Vagina (tissue), 2 donors: ENCODE measurements at regions not wholly inside any gene's neighbourhood (a gene's known extent, or its start where the extent isn't known, plus 50 kb on each side); places are given as distances from the start of the nearest gene placed in this dataset.

Experiments used
- DNase-seq, 2 donors: peaks; one replicate each; pipeline ENCODE4 v3.0.0-alpha.2; 2017; ENCODE audit errors: extremely low spot score in 2 of 2
- H3K27ac ChIP-seq: fragments of 200-600 bp; sonication (generic); one replicate; pipeline ENCODE4 v1.5.1; 2019
- H3K27me3 ChIP-seq: fragments of 200-600 bp; sonication (generic); one replicate; pipeline ENCODE4 v1.5.1; 2019
- H3K36me3 ChIP-seq, 2 donors: fragments of 200-600 bp; sonication (generic); one replicate each; pipeline ENCODE4 v1.5.1; 2017 to 2019
- H3K4me1 ChIP-seq: fragments of 200-600 bp; sonication (generic); one replicate; pipeline ENCODE4 v1.5.1; 2019
- H3K4me3 ChIP-seq, 2 donors: fragments of 200-600 bp; sonication (generic); 1 replicate in 1 of 2; 2 replicates in 1 of 2; pipeline ENCODE4 v1.5.1; 2016 to 2019
- H3K9me3 ChIP-seq: fragments of 200-600 bp; sonication (generic); one replicate; pipeline ENCODE4 v1.5.1; 2019
- POLR2A ChIP-seq, 2 donors: fragments of 450-650 bp; IDR thresholded peaks; one replicate each; pipeline ENCODE4 v1.6.1; 2017; ENCODE audit warnings: antibody characterized with exemption in 2 of 2, mild to moderate bottlenecking in 2 of 2, moderate library complexity in 2 of 2
- POLR2AphosphoS5 ChIP-seq, 2 donors: sonication (generic); formaldehyde crosslinking; IDR thresholded peaks; one replicate each; pipeline ENCODE4 v1.9.0; 2017; ENCODE audit warnings: antibody characterized with exemption in 2 of 2, mild to moderate bottlenecking in 2 of 2, low read depth in 1 of 2; ENCODE audit not compliant: insufficient read depth in 1 of 2
- intact Hi-C: fragments of 100-400 bp; cut with DNase I; formaldehyde crosslinking; loops from one replicate; pipeline ENCODE4 v1.15.1; 2023
- TF ChIP-seq, protein P1 (sequence below), 3 experiments: fragments of 450-650 bp in 2 of 3; fragments of 200-600 bp in 1 of 3; sonication (generic) in 1 of 3; IDR thresholded peaks; one replicate each; pipeline ENCODE4 v1.5.1; 2017 to 2019; ENCODE audit warnings: antibody characterized with exemption in 3 of 3, mild to moderate bottlenecking in 2 of 3, moderate library complexity in 2 of 3

DNA sequence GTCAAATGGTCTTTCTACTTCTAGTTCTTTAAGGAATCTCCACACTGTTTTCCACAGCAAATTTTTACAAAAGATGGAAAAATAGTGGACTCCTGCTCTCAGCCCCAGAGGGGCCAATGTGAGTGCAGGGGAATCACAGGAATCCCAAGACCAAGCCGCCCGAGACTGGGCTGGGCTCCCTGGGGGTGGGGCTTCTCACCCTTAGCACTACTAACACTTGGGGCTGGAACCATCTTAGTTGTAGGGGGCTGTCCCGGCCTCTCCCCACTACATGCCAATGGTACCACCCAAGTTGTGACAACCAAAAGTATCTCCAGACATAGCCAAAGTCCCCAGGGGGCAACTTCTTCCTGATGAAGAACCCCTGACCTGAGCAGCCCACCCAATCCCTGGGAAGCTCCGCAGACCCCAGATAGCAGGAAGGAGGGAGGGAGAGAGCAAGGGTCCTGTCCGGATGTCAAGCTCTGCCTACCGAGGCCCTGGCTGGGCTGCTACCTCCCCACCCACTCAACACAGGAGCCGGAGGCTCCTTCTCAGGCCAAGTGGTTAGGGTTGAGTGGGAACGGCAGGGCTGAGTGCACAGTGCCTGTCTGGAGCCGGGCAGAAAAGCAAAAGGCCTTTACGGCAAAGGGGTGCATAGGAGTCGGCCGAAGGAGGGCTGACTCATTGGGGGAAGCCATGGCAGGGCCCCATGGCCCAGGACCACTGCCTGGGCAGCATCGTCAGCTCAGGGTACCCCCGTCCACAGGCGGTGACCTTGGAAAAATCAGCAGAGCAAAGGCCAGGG, 122.5 kb upstream of the FGF3 start:
- intact Hi-C loops = no loop called here
- H3K27me3 ChIP-seq = no peaks in the 10 kb centered on the region
- TF ChIP-seq, protein P1, sequence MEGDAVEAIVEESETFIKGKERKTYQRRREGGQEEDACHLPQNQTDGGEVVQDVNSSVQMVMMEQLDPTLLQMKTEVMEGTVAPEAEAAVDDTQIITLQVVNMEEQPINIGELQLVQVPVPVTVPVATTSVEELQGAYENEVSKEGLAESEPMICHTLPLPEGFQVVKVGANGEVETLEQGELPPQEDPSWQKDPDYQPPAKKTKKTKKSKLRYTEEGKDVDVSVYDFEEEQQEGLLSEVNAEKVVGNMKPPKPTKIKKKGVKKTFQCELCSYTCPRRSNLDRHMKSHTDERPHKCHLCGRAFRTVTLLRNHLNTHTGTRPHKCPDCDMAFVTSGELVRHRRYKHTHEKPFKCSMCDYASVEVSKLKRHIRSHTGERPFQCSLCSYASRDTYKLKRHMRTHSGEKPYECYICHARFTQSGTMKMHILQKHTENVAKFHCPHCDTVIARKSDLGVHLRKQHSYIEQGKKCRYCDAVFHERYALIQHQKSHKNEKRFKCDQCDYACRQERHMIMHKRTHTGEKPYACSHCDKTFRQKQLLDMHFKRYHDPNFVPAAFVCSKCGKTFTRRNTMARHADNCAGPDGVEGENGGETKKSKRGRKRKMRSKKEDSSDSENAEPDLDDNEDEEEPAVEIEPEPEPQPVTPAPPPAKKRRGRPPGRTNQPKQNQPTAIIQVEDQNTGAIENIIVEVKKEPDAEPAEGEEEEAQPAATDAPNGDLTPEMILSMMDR (IDR thresholded peaks at IDR 0.05) = no peak
- no peak for TF ChIP-seq POLR2A (IDR thresholded peaks at IDR 0.05)
- TF ChIP-seq POLR2AphosphoS5 (IDR thresholded peaks at IDR 0.05; ENCODE audit: insufficient read depth in 1 of 2, low read depth in 1 of 2) = no peak

DNA sequence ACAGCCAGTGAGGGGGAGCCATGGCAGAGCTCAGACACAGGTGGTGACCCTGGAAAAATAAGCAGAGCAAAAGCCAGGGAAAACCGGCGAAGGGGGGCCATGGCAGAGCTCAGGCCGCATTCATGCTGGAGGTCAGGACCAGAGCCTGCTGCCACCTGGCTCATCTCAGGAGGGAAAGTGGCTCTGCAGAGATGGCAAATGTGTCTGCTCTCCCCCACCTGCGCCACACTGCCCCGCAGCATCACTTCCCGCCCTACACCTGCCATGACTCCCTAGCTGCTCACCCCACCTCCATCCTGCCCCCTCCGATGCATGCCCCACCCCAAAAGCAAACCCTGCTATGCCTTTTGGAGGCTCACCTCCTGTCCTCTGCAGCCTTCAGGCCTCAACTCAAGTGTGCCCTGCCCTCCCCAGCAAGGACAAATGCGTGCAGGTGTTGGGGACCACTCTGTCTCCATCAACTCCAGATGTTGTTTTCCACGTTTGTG, 123.2 kb upstream of the FGF3 start:
- no peaks in the 10 kb centered on the region for H3K27me3 ChIP-seq

More for the DNA sequence above, 122.5 kb upstream of the FGF3 start:
- H3K36me3 ChIP-seq = no peaks in the 10 kb centered on the region
- no peak for DNase-seq
- peaks cover 8% of the 10 kb centered on the region for H3K4me1 ChIP-seq
- H3K27ac ChIP-seq = no peak overlapping the region
- H3K9me3 ChIP-seq = no peaks in the 10 kb centered on the region
- H3K4me3 ChIP-seq = no peak overlapping the region

GRCh38 chr11:69943066-69943465, 123.8 kb upstream of the FGF3 start:
- peaks cover 8% of the 10 kb centered on the region for H3K4me1 ChIP-seq
- TF ChIP-seq POLR2A (IDR thresholded peaks at IDR 0.05) (no peak), POLR2AphosphoS5 (IDR thresholded peaks at IDR 0.05; ENCODE audit: insufficient read depth in 1 of 2, low read depth in 1 of 2) (no peak)
- TF ChIP-seq, protein P1 (IDR thresholded peaks at IDR 0.05) = no peak
- no peak for DNase-seq
- H3K9me3 ChIP-seq = no peaks in the 10 kb centered on the region
- H3K27me3 ChIP-seq = no peaks in the 10 kb centered on the region
- no peak overlapping the region for H3K27ac ChIP-seq
- H3K36me3 ChIP-seq = no peaks in the 10 kb centered on the region
- intact Hi-C loops = no loop called here
- no peak overlapping the region for H3K4me3 ChIP-seq

More for the DNA sequence above, 123.2 kb upstream of the FGF3 start:
- H3K4me3 ChIP-seq = no peak overlapping the region
- TF ChIP-seq POLR2AphosphoS5 (IDR thresholded peaks at IDR 0.05; ENCODE audit: insufficient read depth in 1 of 2, low read depth in 1 of 2) = no peak
- TF ChIP-seq, protein P1 (IDR thresholded peaks at IDR 0.05) = no peak
- no peak for TF ChIP-seq POLR2A (IDR thresholded peaks at IDR 0.05)
- no peak for DNase-seq
- no peaks in the 10 kb centered on the region for H3K36me3 ChIP-seq
- H3K27ac ChIP-seq = no peak overlapping the region
- no peaks in the 10 kb centered on the region for H3K9me3 ChIP-seq
- peaks cover 8% of the 10 kb centered on the region for H3K4me1 ChIP-seq
- intact Hi-C loops = no loop called here

GRCh38 chr11:69943506-69943905, 124.3 kb upstream of the FGF3 start:
- Histone ChIP-seq H3K27me3 (no peaks in the 10 kb centered on the region), H3K36me3 (no peaks in the 10 kb centered on the region), H3K4me1 (peaks cover 11% of the 10 kb centered on the region), H3K9me3 (no peaks in the 10 kb centered on the region), H3K27ac (no peak overlapping the region), H3K4me3 (no peak overlapping the region)
- TF ChIP-seq POLR2AphosphoS5 (IDR thresholded peaks at IDR 0.05; ENCODE audit: insufficient read depth in 1 of 2, low read depth in 1 of 2) (no peak), POLR2A (IDR thresholded peaks at IDR 0.05) (no peak)
- TF ChIP-seq, protein P1 (IDR thresholded peaks at IDR 0.05) = no peak
- intact Hi-C loops = no loop called here
- no peak for DNase-seq

GRCh38 chr11:69944146-69944795, 125.1 kb upstream of the FGF3 start:
- H3K27ac ChIP-seq = no peak overlapping the region

More at GRCh38 chr11:69944146-69944795, 125.1 kb upstream of the FGF3 start:
- no peaks in the 10 kb centered on the region for H3K36me3 ChIP-seq
- no peak overlapping the region for H3K4me3 ChIP-seq
- TF ChIP-seq, protein P1 (IDR thresholded peaks at IDR 0.05) = no peak
- no peaks in the 10 kb centered on the region for H3K27me3 ChIP-seq
- peaks cover 15% of the 10 kb centered on the region for H3K4me1 ChIP-seq
- intact Hi-C loops = no loop called here
- no peaks in the 10 kb centered on the region for H3K9me3 ChIP-seq
- no peak for DNase-seq
